ENCODE measurements at regions not wholly inside any gene's neighbourhood (a gene's known extent, or its start where the extent isn't known, plus 50 kb on each side); places are given as distances from the start of the nearest gene placed in this dataset.

GRCh38 chr16:8167436-8167835 lies 422.9 kb downstream of the TMEM114 start:
- TF ChIP-seq CTCF (IDR thresholded peaks at IDR 0.05; ENCODE audit: low read length) (no peak), EZH2 (optimal IDR thresholded peaks at IDR 0.05; ENCODE audit: low read depth, low read length) (no peak), EZH2phosphoT487 (IDR thresholded peaks at IDR 0.05; ENCODE audit: low read length) (no peak)

Measured in MM.1S (cell line).